B cell (primary cell): ENCODE measurements at regions not wholly inside any gene's neighbourhood (a gene's known extent, or its start where the extent isn't known, plus 50 kb on each side); places are given as distances from the start of the nearest gene placed in this dataset.

ENCODE experiments used
- ATAC-seq: fragments of 200-7000 bp; cut with Tn5 transposase; one replicate; pipeline ENCODE4 v1.10.0; 2021; ENCODE audit warnings: low read depth, mild to moderate bottlenecking, moderate number of reproducible peaks, moderate library complexity
- CTCF ChIA-PET: fragments of 350-600 bp; sonication (Branson Sonifier 250); formaldehyde crosslinking; loops from one replicate; lab custom pipeline; 2021; ENCODE audit warnings: antibody characterized with exemption, inconsistent platforms; lab: Charles Lee
- POLR2A ChIA-PET: fragments of 350-600 bp; sonication (Branson Sonifier 250); formaldehyde crosslinking; loops from one replicate; lab custom pipeline; 2021; ENCODE audit warnings: antibody characterized with exemption; lab: Charles Lee
- DNase-seq: peaks from one replicate; pipeline ENCODE4 v3.0.0; 2013
- H2AFZ ChIP-seq: 2 replicates; pipeline ENCODE4 v1.6.1; 2012; ENCODE audit warnings: mild to moderate bottlenecking, low read depth, low read length; ENCODE audit not compliant: insufficient read depth, poor library complexity, severe bottlenecking
- H3K27ac ChIP-seq, 2 donors: 1 replicate in 1 of 2; 2 replicates in 1 of 2; pipeline ENCODE4 v1.5.1; 2012 to 2013; ENCODE audit warnings: low read length in 2 of 2, mild to moderate bottlenecking in 2 of 2, moderate library complexity in 1 of 2
- H3K27me3 ChIP-seq, 4 experiments: fragments of 200-600 bp in 1 of 4; sonication (generic) in 1 of 4; replicated peaks in 1 of 4; 1 replicate in 2 of 4; 2 replicates in 2 of 4; pipeline versions ENCODE4 v1.6.1 to v1.7.0; 2013 to 2016; ENCODE audit warnings: low read length in 3 of 4, mild to moderate bottlenecking in 2 of 4, mixed read lengths in 1 of 4, moderate library complexity in 1 of 4; ENCODE audit not compliant: insufficient read depth in 4 of 4, control insufficient read depth in 3 of 4; ENCODE audit errors: control extremely low read depth in 1 of 4
- H3K36me3 ChIP-seq, 2 experiments: replicated peaks in 1 of 2; 1 replicate in 1 of 2; 2 replicates in 1 of 2; pipeline versions ENCODE4 v1.6.1 to v1.7.1; 2013; ENCODE audit warnings: low read length in 1 of 2; ENCODE audit not compliant: insufficient read depth in 2 of 2, control insufficient read depth in 1 of 2; ENCODE audit errors: control extremely low read depth in 1 of 2, extremely low read depth in 1 of 2
- H3K4me1 ChIP-seq, 2 donors: fragments of 200-600 bp in 1 of 2; sonication (generic) in 1 of 2; 1 replicate in 1 of 2; 2 replicates in 1 of 2; pipeline versions ENCODE4 v1.5.1 to v1.6.1; 2013 to 2017; ENCODE audit warnings: low read length in 2 of 2; ENCODE audit not compliant: control insufficient read depth in 2 of 2, insufficient read depth in 2 of 2
- H3K4me2 ChIP-seq: replicated peaks from 2 replicates; pipeline ENCODE3; 2012; ENCODE audit warnings: mild to moderate bottlenecking, low read depth, low read length; ENCODE audit not compliant: poor library complexity, severe bottlenecking
- H3K4me3 ChIP-seq, 5 experiments: fragments of 200-600 bp in 1 of 5; sonication (generic) in 1 of 5; 1 replicate in 3 of 5; 2 replicates in 2 of 5; pipeline versions ENCODE4 v1.5.1 to v1.7.0; 2011 to 2016; ENCODE audit warnings: low read length in 4 of 5, mild to moderate bottlenecking in 4 of 5, low read depth in 2 of 5, control low read depth in 1 of 5, moderate library complexity in 1 of 5; ENCODE audit not compliant: insufficient read depth in 1 of 5; ENCODE audit errors: control extremely low read depth in 1 of 5, extremely low read depth in 1 of 5
- H3K79me2 ChIP-seq: fragments of 200-600 bp; sonication (generic); one replicate; pipeline ENCODE4 v1.6.0; 2016; ENCODE audit warnings: low read length; ENCODE audit not compliant: control insufficient read depth, insufficient read depth
- H3K9ac ChIP-seq: fragments of 200-600 bp; sonication (generic); 2 replicates; pipeline ENCODE4 v1.6.1; 2017; ENCODE audit warnings: mild to moderate bottlenecking, low read length, moderate library complexity
- H3K9me3 ChIP-seq, 3 donors: one replicate each; pipeline versions ENCODE4 v1.6.1 to v1.7.1; 2013; ENCODE audit warnings: low read length in 2 of 3; ENCODE audit not compliant: control insufficient read depth in 2 of 3, insufficient read depth in 1 of 3; ENCODE audit errors: control extremely low read depth in 1 of 3
- H4K20me1 ChIP-seq: 2 replicates; pipeline ENCODE4 v1.6.0; 2012; ENCODE audit warnings: mild to moderate bottlenecking, low read length; ENCODE audit not compliant: insufficient read depth, control insufficient read depth, poor library complexity, severe bottlenecking
- H3K27ac Mint-ChIP-seq: one replicate; pipeline ENCODE4 v1.8.0; 2021; ENCODE audit warnings: mixed read lengths
- H3K27me3 Mint-ChIP-seq: one replicate; pipeline ENCODE4 v1.8.0; 2021; ENCODE audit warnings: mixed read lengths
- H3K4me1 Mint-ChIP-seq: one replicate; pipeline ENCODE4 v1.8.0; 2021; ENCODE audit warnings: mixed read lengths
- H3K4me3 Mint-ChIP-seq: one replicate; pipeline ENCODE4 v1.8.0; 2021; ENCODE audit warnings: mixed read lengths
- H3K9me3 Mint-ChIP-seq: one replicate; pipeline ENCODE4 v1.8.0; 2022; ENCODE audit warnings: mixed read lengths; ENCODE audit not compliant: insufficient read depth
- EZH2 ChIP-seq: IDR thresholded peaks from 2 replicates; pipeline ENCODE4 v1.6.1; 2012; ENCODE audit warnings: borderline replicate concordance, low read depth, mild to moderate bottlenecking, moderate library complexity, low read length; ENCODE audit not compliant: insufficient read depth, poor library complexity, severe bottlenecking
- WGBS: methylation state at CpG from one replicate; pipeline ENCODE4 v1.1.5; 2013; ENCODE audit warnings: missing lambda C conversion rate; ENCODE audit not compliant: insufficient coverage; 5-methylcytosine and 5-hydroxymethylcytosine counted together
- intact Hi-C: fragments of 100-400 bp; cut with micrococcal nuclease; formaldehyde crosslinking; loops from one replicate; pipeline ENCODE4 v1.10.0; 2022
- TF ChIP-seq, protein P1 (sequence below): fragments of 200-600 bp; IDR thresholded peaks from one replicate; pipeline ENCODE4 v1.8.0; 2022; ENCODE audit warnings: antibody characterized with exemption, mild to moderate bottlenecking

DNA sequence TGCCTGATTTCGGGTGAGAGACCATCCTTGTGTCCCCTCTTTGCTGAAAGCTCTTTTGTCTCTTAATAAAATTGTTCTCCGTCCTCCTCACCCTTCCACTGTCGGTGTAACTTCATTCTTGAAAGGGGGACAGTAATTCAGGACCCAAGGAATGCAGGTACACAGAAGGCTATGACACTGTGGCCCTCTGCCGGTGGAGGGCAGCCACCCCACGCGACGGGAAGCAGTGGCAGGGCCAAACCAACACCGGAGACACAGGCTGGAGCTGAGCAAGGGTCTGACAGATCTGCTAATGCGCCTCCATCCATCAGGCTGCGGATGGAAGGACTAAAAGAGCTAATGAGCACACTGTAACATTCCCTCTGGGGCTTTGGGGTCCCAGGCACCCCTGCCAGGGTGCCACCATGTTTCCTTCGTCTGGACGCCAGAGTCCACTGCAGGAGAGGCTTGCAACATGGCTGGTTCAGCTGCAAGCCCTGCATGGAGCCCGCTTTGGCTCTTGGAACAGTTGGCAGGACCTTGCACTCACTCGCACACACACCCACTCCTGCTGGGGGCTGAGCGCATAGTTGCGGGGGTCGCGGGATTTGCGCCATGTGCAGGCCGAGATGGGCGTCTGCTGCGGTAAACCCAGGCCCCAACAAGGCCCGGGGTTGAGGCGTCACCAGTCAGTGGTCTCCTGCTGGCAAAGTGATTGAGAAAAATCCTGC is 544.1 kb upstream of the CDH7 start:
- ATAC-seq (no peak), DNase-seq (no peak)
- intact Hi-C loops: no loop called here
- Mint-ChIP-seq H3K27ac (no peak overlapping the region), H3K9me3 (no peaks in the 10 kb centered on the region), H3K27me3 (no peaks in the 10 kb centered on the region), H3K4me3 (no peak overlapping the region), H3K4me1 (no peaks in the 10 kb centered on the region)
- no peak overlapping the region for H3K4me2 ChIP-seq
- no peaks in the 10 kb centered on the region for H3K27me3 ChIP-seq
- no peaks in the 10 kb centered on the region for H3K79me2 ChIP-seq
- H3K4me3 ChIP-seq: no peak overlapping the region
- ChIA-PET CTCF (no interaction called here), POLR2A (no interaction called here)
- TF ChIP-seq, protein P1, sequence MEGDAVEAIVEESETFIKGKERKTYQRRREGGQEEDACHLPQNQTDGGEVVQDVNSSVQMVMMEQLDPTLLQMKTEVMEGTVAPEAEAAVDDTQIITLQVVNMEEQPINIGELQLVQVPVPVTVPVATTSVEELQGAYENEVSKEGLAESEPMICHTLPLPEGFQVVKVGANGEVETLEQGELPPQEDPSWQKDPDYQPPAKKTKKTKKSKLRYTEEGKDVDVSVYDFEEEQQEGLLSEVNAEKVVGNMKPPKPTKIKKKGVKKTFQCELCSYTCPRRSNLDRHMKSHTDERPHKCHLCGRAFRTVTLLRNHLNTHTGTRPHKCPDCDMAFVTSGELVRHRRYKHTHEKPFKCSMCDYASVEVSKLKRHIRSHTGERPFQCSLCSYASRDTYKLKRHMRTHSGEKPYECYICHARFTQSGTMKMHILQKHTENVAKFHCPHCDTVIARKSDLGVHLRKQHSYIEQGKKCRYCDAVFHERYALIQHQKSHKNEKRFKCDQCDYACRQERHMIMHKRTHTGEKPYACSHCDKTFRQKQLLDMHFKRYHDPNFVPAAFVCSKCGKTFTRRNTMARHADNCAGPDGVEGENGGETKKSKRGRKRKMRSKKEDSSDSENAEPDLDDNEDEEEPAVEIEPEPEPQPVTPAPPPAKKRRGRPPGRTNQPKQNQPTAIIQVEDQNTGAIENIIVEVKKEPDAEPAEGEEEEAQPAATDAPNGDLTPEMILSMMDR: no peak
- TF ChIP-seq EZH2: no peak
- H2AFZ ChIP-seq: no peak overlapping the region
- no peaks in the 10 kb centered on the region for H3K36me3 ChIP-seq
- H3K4me1 ChIP-seq: no peaks in the 10 kb centered on the region
- peaks cover 0 to 7% (median 0%) of the 10 kb centered on the region in 3 donors for H3K9me3 ChIP-seq
- no peak overlapping the region for H3K27ac ChIP-seq
- WGBS: 87% methylated on average over 13 of the region's 24 CpGs
- no peak overlapping the region for H3K9ac ChIP-seq
- H4K20me1 ChIP-seq: no peaks in the 10 kb centered on the region

DNA sequence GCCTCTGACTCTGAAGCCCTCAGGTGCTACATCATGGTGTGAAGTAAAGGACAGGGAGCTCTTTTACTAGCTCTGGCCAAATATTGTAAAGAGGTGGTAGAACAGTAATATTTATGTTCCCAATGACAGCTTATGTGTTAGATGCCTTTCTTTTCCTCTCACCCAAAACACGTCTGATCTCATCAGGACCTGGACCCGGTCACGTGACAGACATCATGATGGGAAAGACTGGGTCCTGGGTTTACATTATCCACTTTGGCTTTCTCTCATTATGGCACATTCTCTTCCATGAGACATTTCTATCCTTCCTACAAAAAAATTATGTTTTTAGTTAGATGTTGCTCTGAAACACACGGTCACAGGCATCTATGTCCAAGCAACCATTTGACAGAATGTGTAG is 548.7 kb upstream of the CDH7 start:
- Histone ChIP-seq H3K27ac (no peak overlapping the region), H3K27me3 (no peaks in the 10 kb centered on the region), H3K36me3 (no peaks in the 10 kb centered on the region), H3K9me3 (peaks cover 0 to 7% (median 0%) of the 10 kb centered on the region in 3 donors), H3K4me3 (no peak overlapping the region), H3K79me2 (no peaks in the 10 kb centered on the region), H3K4me1 (no peaks in the 10 kb centered on the region), H2AFZ (no peak overlapping the region), H3K4me2 (no peak overlapping the region), H3K9ac (no peak overlapping the region), H4K20me1 (no peaks in the 10 kb centered on the region)
- no peak for TF ChIP-seq EZH2
- Mint-ChIP-seq H3K4me1 (no peaks in the 10 kb centered on the region), H3K27me3 (no peaks in the 10 kb centered on the region), H3K9me3 (no peaks in the 10 kb centered on the region), H3K27ac (no peak overlapping the region), H3K4me3 (no peak overlapping the region)
- DNase-seq: no peak
- POLR2A ChIA-PET: no interaction called here
- intact Hi-C loops: no loop called here
- CTCF ChIA-PET: no interaction called here
- ATAC-seq: no peak
- 100% methylated on average over 2 of the region's 4 CpGs for WGBS
